ENCODE measurements at regions not wholly inside any gene's neighbourhood (a gene's known extent, or its start where the extent isn't known, plus 50 kb on each side); places are given as distances from the start of the nearest gene placed in this dataset.

- ATAC-seq (no peak), DNase-seq (no peak)
- no peak overlapping the region for H3K4me3 ChIP-seq
- H3K9me3 ChIP-seq = no peaks in the 10 kb centered on the region
- H3K4me1 ChIP-seq = no peaks in the 10 kb centered on the region
- TF ChIP-seq CTCF (IDR thresholded peaks at IDR 0.05) = no peak
- H3K27ac ChIP-seq = no peak overlapping the region
- H3K36me3 ChIP-seq = no peaks in the 10 kb centered on the region
- intact Hi-C loops (cut with DNase I) = no loop called here
- H3K27me3 ChIP-seq (ENCODE audit: low read depth) = no peaks in the 10 kb centered on the region
Measured at GRCh38 chrX:78603908-78604307, 55.2 kb downstream of the RTL3 start.

GRCh38 chrX:78595901-78596502 is 63.1 kb downstream of the RTL3 start:
- H3K27me3 ChIP-seq (ENCODE audit: low read depth) = no peaks in the 10 kb centered on the region

GRCh38 chrX:78593701-78594100 is 65.4 kb downstream of the RTL3 start:
- H3K27me3 ChIP-seq (ENCODE audit: low read depth) = no peaks in the 10 kb centered on the region
- TF ChIP-seq CTCF (IDR thresholded peaks at IDR 0.05) = no peak
- no peak overlapping the region for H3K27ac ChIP-seq
- ATAC-seq = no peak
- H3K4me1 ChIP-seq = no peaks in the 10 kb centered on the region
- intact Hi-C loops (cut with DNase I) = no loop called here
- H3K9me3 ChIP-seq = no peaks in the 10 kb centered on the region
- H3K4me3 ChIP-seq = no peak overlapping the region
- no peaks in the 10 kb centered on the region for H3K36me3 ChIP-seq
- no peak for DNase-seq

More at GRCh38 chrX:78595901-78596502, 63.1 kb downstream of the RTL3 start:
- no peak for DNase-seq
- no peaks in the 10 kb centered on the region for H3K4me1 ChIP-seq
- no peak for ATAC-seq
- no peak overlapping the region for H3K27ac ChIP-seq
- intact Hi-C loops (cut with DNase I) = no loop called here
- H3K36me3 ChIP-seq = no peaks in the 10 kb centered on the region
- no peak for TF ChIP-seq CTCF (IDR thresholded peaks at IDR 0.05)
- H3K9me3 ChIP-seq = no peaks in the 10 kb centered on the region
- no peak overlapping the region for H3K4me3 ChIP-seq

- intact Hi-C loops (cut with DNase I) = no loop called here
- Histone ChIP-seq H3K9me3 (no peaks in the 10 kb centered on the region), H3K27ac (no peak overlapping the region), H3K36me3 (no peaks in the 10 kb centered on the region), H3K4me3 (no peak overlapping the region), H3K27me3 (ENCODE audit: low read depth) (no peaks in the 10 kb centered on the region), H3K4me1 (no peaks in the 10 kb centered on the region)
- DNase-seq = no peak
- no peak for ATAC-seq
- no peak for TF ChIP-seq CTCF (IDR thresholded peaks at IDR 0.05)
Measured at GRCh38 chrX:78592030-78592429, 67.1 kb downstream of the RTL3 start.

- intact Hi-C loops (cut with DNase I) = no loop called here
- ATAC-seq (no peak), DNase-seq (no peak)
- no peaks in the 10 kb centered on the region for H3K36me3 ChIP-seq
- no peak overlapping the region for H3K4me3 ChIP-seq
- no peaks in the 10 kb centered on the region for H3K4me1 ChIP-seq
- no peak overlapping the region for H3K27ac ChIP-seq
- H3K27me3 ChIP-seq (ENCODE audit: low read depth) = no peaks in the 10 kb centered on the region
- no peaks in the 10 kb centered on the region for H3K9me3 ChIP-seq
- no peak for TF ChIP-seq CTCF (IDR thresholded peaks at IDR 0.05)
Measured at GRCh38 chrX:78574306-78574705, 84.8 kb downstream of the RTL3 start.

Data from lower lobe of right lung (tissue), 2 donors.